ENCODE measurements at regions not wholly inside any gene's neighbourhood (a gene's known extent, or its start where the extent isn't known, plus 50 kb on each side); places are given as distances from the start of the nearest gene placed in this dataset.

GRCh38 chr4:162650166-162650565 lies 486.4 kb upstream of the FSTL5 start:
- TF ChIP-seq, protein P1, sequence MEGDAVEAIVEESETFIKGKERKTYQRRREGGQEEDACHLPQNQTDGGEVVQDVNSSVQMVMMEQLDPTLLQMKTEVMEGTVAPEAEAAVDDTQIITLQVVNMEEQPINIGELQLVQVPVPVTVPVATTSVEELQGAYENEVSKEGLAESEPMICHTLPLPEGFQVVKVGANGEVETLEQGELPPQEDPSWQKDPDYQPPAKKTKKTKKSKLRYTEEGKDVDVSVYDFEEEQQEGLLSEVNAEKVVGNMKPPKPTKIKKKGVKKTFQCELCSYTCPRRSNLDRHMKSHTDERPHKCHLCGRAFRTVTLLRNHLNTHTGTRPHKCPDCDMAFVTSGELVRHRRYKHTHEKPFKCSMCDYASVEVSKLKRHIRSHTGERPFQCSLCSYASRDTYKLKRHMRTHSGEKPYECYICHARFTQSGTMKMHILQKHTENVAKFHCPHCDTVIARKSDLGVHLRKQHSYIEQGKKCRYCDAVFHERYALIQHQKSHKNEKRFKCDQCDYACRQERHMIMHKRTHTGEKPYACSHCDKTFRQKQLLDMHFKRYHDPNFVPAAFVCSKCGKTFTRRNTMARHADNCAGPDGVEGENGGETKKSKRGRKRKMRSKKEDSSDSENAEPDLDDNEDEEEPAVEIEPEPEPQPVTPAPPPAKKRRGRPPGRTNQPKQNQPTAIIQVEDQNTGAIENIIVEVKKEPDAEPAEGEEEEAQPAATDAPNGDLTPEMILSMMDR (IDR thresholded peaks at IDR 0.05), result no peak
- TF ChIP-seq EP300 (IDR thresholded peaks at IDR 0.05) (no peak), POLR2AphosphoS5 (IDR thresholded peaks at IDR 0.05) (no peak)
